GM19239 (cell line): ENCODE measurements at regions not wholly inside any gene's neighbourhood (a gene's known extent, or its start where the extent isn't known, plus 50 kb on each side); places are given as distances from the start of the nearest gene placed in this dataset.
"Not testable (repeated sequence)": the region's sequence is repeated elsewhere in the genome, so short reads cannot be mapped to it uniquely, and the experiment has no call there.

Source experiments
- DNase-seq: peaks from one replicate; pipeline ENCODE4 v3.0.0; 2011; ENCODE audit warnings: low spot score; ENCODE audit not compliant: insufficient read length
- FAIRE-seq: peaks from 2 replicates; lab custom pipeline; 2011; peaks lifted over from hg19 to GRCh38; lab: Jason Lieb, UNC

DNA sequence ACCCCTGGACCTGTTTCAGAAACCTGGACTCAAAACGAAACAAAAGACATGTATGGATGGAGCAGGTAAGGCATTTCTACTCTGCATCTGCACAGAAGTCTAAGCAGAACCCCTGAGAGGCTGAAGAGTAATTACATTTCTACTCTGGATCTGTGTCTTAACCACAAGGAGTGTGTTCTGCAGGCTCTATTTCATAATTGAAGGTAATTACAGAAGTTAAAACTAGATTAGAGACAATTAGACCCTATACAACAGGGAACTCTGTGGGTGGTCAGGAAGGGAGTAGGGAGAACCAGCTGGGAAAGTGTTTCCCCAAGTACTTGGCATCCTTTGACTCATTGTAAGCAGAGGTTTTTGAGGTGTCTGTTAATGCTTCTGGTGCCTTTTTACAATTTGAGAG is 69.8 kb downstream of the IGSF1 start:
- no peak for FAIRE-seq
- DNase-seq: no peak

GRCh38 chrX:131217989-131218388 is 71.1 kb downstream of the IGSF1 start:
- FAIRE-seq: peak; percentile 73
- no peak for DNase-seq

- FAIRE-seq (no peak), DNase-seq (no peak)
Observed at GRCh38 chrX:131216828-131217227, 72.3 kb downstream of the IGSF1 start.

DNA sequence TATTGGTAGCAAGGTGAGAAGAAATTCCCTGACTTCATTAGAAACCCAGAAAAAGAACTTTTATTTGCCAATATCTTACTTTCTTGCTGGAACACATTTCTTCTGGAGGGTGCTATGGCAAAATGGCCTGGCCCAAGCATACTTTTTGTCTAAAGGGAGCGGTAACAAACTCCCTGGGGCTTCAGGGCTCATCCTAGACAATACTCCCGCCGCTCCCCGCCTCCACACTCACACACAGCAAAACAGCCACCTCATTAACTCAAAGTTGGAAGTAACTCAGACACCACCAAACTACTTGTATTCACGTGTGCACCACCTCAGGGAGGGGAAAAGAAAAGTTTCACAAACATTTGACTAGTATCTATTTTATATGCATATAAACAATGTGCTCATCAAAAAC is 75.7 kb downstream of the IGSF1 start:
- DNase-seq (no peak), FAIRE-seq (no peak)

DNA sequence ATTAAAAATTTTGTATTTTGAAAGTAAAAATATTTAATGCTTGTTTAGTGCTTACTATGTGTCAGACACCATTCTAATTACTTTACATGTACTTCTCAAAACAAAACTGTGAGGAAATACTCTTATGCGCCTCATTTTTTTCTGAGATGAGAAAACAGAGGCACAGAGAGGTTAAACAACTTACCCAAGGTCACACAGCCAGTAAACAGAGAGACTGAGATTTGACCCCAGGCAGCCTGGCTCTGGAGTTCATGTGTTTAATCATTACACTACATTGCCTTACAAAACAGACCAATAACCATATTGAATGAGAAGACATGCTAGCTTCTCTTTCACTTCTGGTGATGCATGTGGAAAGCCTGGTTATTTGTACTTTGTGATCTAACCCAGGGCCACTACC is 86.3 kb downstream of the IGSF1 start:
- FAIRE-seq: no peak

GRCh38 chrX:131201986-131202385 is 87.1 kb downstream of the IGSF1 start:
- FAIRE-seq: peak; percentile 47
- no peak for DNase-seq

More for the DNA sequence above, 86.3 kb downstream of the IGSF1 start:
- no peak for DNase-seq

DNA sequence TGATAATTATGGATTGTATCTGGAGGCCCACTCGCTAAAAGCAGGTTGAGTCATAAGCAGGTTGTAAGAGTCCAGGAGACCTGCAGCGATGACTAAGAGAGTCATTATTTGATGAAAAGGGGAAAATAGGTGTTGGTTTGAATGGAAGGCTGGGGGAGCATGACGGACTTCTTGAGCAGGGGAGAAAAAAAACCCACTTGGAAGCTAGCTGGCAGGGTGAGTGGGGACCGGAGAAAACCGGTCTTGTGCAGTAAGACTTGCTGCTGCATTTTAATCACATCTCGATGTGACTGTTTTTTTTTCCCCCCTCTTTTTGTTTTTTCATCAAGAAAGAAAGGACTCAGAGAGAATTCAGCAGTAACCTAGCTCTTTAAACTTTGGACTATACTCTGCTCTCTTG is 90.0 kb downstream of the IGSF1 start:
- no peak for DNase-seq
- FAIRE-seq: no peak

- DNase-seq (no peak), FAIRE-seq (no peak)
Observed at GRCh38 chrX:131187206-131187605, 101.9 kb downstream of the IGSF1 start.

DNA sequence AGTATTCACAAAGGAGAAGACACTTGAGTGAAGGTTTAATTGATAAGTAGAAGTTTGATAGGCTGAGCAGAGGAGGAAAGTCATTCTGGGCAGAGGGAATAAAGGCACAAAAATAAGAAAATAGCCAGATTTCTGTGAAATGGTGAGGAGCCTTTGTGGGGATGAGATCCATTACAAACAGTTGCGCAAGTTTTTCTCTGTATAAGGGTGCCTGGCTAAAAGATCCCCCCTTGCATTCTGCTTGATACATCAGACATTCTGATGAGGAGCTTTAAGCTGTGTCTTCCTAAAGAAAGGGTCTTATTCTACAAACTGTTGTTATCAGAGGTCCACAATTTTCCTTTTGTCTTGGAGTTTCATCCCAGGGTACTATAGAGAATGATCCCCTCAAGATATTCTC is 112.0 kb downstream of the ARHGAP36 start:
- FAIRE-seq (peak; percentile 61), DNase-seq (no peak)

- not testable (repeated sequence) for FAIRE-seq, DNase-seq
Observed at GRCh38 chrX:131163645-131164044, 105.5 kb downstream of the ARHGAP36 start.

DNA sequence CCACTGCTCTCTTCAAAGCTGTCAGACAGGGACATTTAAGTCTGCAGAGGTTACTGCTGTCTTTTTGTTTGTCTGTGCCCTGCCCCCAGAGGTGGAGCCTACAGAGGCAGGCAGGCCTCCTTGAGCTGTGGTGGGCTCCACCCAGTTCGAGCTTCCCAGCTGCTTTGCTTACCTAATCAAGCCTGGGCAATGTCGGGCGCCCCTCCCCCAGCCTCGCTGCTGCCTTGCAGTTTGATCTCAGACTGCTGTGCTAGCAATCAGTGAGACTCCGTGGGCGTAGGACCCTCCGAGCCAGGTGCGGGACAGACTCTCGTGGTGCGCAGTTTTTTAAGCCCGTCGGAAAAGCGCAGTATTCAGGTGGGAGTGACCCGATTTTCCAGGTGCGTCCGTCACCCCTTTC is 99.5 kb downstream of the ARHGAP36 start:
- not testable (repeated sequence) for DNase-seq, FAIRE-seq

DNA sequence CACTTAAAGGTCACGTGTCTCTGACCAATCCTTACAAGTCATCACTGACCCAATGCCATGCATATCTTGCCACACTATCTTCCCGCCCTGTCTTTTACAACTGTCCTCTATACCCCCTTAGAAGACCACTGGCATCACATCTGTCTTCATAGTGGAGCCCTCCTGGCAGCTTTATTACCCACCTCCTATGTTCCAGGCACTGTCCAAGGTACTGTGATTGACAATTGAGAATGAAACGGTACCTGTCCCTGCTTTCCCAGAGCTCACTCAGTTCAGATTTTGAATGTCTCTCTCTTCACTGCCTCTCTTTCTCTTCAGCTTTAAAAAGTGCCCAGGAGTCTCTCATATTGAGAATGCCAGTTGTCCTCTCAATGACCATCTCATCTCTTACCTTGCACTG is 88.6 kb downstream of the ARHGAP36 start:
- FAIRE-seq: no peak

More for the DNA sequence above, 88.6 kb downstream of the ARHGAP36 start:
- no peak for DNase-seq
